Kidney (tissue), 13 donors: ENCODE measurements at regions not wholly inside any gene's neighbourhood (a gene's known extent, or its start where the extent isn't known, plus 50 kb on each side); places are given as distances from the start of the nearest gene placed in this dataset.

Experiments used
- DNase-seq, 5 donors: peaks; one replicate each; pipeline ENCODE4 v3.0.0-alpha.2; 2013 to 2020
- FAIRE-seq: peaks from 2 replicates; lab custom pipeline; 2012; peaks lifted over from hg19 to GRCh38; lab: Jason Lieb, UNC
- H3K27ac ChIP-seq, 2 donors: one replicate each; pipeline ENCODE4 v1.7.0; 2013; ENCODE audit warnings: low read depth in 2 of 2, low read length in 2 of 2, inconsistent platforms in 1 of 2
- H3K27me3 ChIP-seq: one replicate; pipeline ENCODE4 v1.7.1; 2013; ENCODE audit warnings: low read length, inconsistent platforms; ENCODE audit not compliant: control insufficient read depth, insufficient read depth
- H3K36me3 ChIP-seq, 3 donors: one replicate each; pipeline versions ENCODE4 v1.7.0 to v1.7.1; 2013; ENCODE audit warnings: low read length in 3 of 3, control low read depth in 1 of 3, inconsistent platforms in 1 of 3; ENCODE audit not compliant: insufficient read depth in 3 of 3, control insufficient read depth in 2 of 3
- H3K4me1 ChIP-seq, 3 donors: one replicate each; pipeline versions ENCODE4 v1.7.0 to v1.7.1; 2013; ENCODE audit warnings: low read length in 3 of 3, inconsistent platforms in 1 of 3, low read depth in 1 of 3; ENCODE audit not compliant: control insufficient read depth in 2 of 3, insufficient read depth in 2 of 3
- H3K4me3 ChIP-seq, 3 donors: one replicate each; pipeline versions ENCODE4 v1.7.0 to v1.8.1; 2013; ENCODE audit warnings: low read length in 3 of 3, control low read depth in 1 of 3, inconsistent platforms in 1 of 3
- H3K9ac ChIP-seq, 3 donors: one replicate each; pipeline versions ENCODE4 v1.7.0 to v1.7.1; 2013; ENCODE audit warnings: low read length in 3 of 3, control low read depth in 1 of 3, inconsistent platforms in 1 of 3
- H3K9me3 ChIP-seq, 3 donors: one replicate each; pipeline versions ENCODE4 v1.7.0 to v1.7.1; 2013; ENCODE audit warnings: low read length in 3 of 3, control low read depth in 1 of 3, inconsistent platforms in 1 of 3; ENCODE audit not compliant: control insufficient read depth in 2 of 3, insufficient read depth in 1 of 3
- intact Hi-C: fragments of 100-400 bp; cut with DNase I; formaldehyde crosslinking; loops from one replicate; pipeline ENCODE4 v1.11.1; 2022
- TF ChIP-seq, protein P1 (sequence below): IDR thresholded peaks from 3 replicates; pipeline ENCODE4 v1.5.1; 2012; ENCODE audit warnings: mild to moderate bottlenecking, moderate library complexity, borderline replicate concordance; ENCODE audit not compliant: insufficient read depth; ENCODE audit errors: extremely low read depth
- donor health status: control.
- donor health status: control.
- donor health status: control.
- donor health status: control.
- donor health status: control.
- donor health status: DM: yes; HTN: yes; CAD: no.
- donor health status: Normal renal cell carcinoma (clear cell type).

DNA sequence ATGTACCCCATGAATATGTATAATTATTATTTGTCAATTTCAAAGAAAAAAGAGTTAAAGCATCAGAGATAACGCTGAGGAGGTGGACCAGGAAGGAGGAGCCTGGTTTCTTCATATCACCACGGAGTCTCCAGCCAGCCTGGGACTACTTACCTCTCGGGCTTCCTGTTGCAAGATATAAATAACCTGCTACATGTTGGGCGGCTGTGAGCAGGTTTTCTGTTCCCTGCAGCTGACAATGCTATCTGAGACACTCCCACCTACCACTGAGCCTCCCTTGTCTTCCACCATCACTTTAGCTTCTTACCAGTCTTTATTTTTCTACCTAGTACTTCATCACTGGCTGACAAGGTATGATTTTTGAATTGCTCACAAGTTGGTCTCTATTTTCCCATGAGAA is 102.7 kb upstream of the CPEB4 start:
- TF ChIP-seq, protein P1, sequence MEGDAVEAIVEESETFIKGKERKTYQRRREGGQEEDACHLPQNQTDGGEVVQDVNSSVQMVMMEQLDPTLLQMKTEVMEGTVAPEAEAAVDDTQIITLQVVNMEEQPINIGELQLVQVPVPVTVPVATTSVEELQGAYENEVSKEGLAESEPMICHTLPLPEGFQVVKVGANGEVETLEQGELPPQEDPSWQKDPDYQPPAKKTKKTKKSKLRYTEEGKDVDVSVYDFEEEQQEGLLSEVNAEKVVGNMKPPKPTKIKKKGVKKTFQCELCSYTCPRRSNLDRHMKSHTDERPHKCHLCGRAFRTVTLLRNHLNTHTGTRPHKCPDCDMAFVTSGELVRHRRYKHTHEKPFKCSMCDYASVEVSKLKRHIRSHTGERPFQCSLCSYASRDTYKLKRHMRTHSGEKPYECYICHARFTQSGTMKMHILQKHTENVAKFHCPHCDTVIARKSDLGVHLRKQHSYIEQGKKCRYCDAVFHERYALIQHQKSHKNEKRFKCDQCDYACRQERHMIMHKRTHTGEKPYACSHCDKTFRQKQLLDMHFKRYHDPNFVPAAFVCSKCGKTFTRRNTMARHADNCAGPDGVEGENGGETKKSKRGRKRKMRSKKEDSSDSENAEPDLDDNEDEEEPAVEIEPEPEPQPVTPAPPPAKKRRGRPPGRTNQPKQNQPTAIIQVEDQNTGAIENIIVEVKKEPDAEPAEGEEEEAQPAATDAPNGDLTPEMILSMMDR, result no peak
- H3K36me3 ChIP-seq, result no peaks in the 10 kb centered on the region
- DNase-seq (no peak), FAIRE-seq (no peak)
- H3K27me3 ChIP-seq, result no peaks in the 10 kb centered on the region
- peaks cover 0 to 18% (median 9%) of the 10 kb centered on the region in 3 donors for H3K4me1 ChIP-seq
- H3K9me3 ChIP-seq, result no peaks in the 10 kb centered on the region
- H3K27ac ChIP-seq, result no peak overlapping the region
- H3K9ac ChIP-seq, result no peak overlapping the region
- intact Hi-C loops, result no loop called here
- no peak overlapping the region for H3K4me3 ChIP-seq

DNA sequence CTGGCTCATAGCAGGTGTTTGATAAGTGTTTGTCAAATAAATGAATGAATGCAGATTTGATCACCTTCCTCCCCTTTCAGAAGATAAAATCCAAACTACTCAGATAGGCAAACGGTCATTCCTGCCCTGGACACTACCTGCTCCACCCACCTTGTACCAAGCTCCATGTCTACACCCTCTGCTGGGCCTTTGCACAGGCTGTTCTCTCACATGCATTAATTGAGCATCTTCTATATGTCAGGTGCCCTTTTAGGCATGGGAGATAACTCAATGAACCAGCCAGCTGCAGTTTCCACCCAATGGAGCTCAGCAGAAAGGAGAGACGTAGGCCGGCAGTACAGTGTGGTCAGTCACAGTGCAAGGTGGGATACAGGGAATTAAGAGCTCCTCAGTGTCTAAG is 102.3 kb upstream of the CPEB4 start:
- intact Hi-C loops, result no loop called here
- Histone ChIP-seq H3K4me1 (peaks cover 0 to 21% (median 9%) of the 10 kb centered on the region in 3 donors), H3K27ac (no peak overlapping the region), H3K9ac (no peak overlapping the region), H3K27me3 (no peaks in the 10 kb centered on the region), H3K4me3 (no peak overlapping the region), H3K9me3 (no peaks in the 10 kb centered on the region), H3K36me3 (no peaks in the 10 kb centered on the region)
- DNase-seq, result no peak
- no peak for FAIRE-seq
- TF ChIP-seq, protein P1, result no peak

DNA sequence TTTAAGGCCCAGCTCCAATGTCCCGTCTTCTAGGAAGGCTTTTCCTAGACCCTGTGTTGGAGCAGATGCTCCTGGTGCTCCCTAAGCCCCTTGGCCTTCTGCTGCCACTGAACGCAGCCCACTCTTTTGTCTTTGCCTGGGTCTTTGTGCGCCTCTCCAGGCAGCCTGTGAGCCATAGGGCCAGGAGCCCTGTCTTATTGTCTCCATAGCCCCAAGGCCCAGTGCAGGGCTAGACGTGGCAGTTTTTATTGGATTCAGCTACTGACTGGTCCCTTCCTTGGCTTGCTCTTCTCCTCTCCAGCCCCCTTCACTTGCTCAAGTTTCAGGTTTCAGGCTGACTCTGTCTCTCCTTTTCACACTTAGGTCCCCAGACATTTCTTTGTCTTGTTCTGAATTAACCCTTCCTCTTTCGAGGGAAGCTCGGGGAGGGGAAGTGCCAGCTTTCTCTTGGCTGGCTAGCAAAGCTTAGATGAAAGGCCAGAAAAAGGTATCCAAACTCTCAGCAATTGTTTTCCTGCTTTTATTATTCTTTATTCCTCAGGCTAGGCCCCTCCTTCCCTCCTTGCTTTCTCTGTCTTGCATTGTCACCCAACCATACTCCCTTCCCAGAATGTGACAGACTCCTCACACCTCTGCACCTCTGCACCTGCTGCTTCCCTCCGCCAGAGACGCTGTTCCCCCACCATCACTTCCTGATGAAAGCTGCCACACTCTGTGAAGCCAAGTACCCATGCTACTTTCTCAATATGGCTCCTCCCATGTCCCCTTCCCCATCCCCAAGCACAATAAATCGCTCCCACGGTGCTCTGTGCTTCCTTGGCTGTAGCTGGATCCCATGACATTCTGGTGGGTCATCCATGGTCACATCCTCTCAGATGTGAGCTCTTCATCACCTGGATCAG is 101.6 kb upstream of the CPEB4 start:
- peaks cover 0 to 21% (median 6%) of the 10 kb centered on the region in 3 donors for H3K4me1 ChIP-seq
- H3K27me3 ChIP-seq, result no peaks in the 10 kb centered on the region
- no peaks in the 10 kb centered on the region for H3K9me3 ChIP-seq
- FAIRE-seq (no peak), DNase-seq (peak in 2 of 5 donors; percentile 22 to 63)
- no peak overlapping the region for H3K27ac ChIP-seq
- no peak overlapping the region for H3K4me3 ChIP-seq
- H3K9ac ChIP-seq, result no peak overlapping the region
- H3K36me3 ChIP-seq, result no peaks in the 10 kb centered on the region
- TF ChIP-seq, protein P1, result no peak
- intact Hi-C loops, result no loop called here
